GM19452 (cell line): ENCODE measurements at regions not wholly inside any gene's neighbourhood (a gene's known extent, or its start where the extent isn't known, plus 50 kb on each side); places are given as distances from the start of the nearest gene placed in this dataset.
"Not testable (repeated sequence)": the region's sequence is repeated elsewhere in the genome, so short reads cannot be mapped to it uniquely, and the experiment has no call there.

ENCODE experiments used
- ATAC-seq: cut with Tn5 transposase; IDR thresholded peaks from one replicate; pipeline ENCODE4 v1.9.1; 2021; ENCODE audit not compliant: unreplicated experiment

DNA sequence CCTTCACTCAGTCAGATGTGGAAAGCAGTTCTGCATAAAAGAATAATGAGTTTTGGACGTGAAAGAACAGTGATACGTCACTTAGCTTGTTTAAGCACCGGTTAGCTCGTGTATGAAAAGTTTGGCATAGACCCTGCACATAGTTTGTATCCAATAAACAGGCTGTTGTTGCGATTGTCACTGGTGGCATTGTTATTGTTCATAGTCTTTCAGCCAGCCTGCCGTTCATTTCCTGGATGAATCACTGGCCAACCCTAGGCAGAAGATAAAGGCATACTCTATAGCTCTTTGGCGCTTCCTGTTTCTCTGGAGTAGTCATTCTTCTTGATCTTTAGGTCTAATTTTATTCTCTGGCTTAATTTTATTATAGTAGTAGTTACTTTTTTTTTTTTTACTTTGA, 57.8 kb upstream of the ANKRD30A start:
- ATAC-seq, result no peak

DNA sequence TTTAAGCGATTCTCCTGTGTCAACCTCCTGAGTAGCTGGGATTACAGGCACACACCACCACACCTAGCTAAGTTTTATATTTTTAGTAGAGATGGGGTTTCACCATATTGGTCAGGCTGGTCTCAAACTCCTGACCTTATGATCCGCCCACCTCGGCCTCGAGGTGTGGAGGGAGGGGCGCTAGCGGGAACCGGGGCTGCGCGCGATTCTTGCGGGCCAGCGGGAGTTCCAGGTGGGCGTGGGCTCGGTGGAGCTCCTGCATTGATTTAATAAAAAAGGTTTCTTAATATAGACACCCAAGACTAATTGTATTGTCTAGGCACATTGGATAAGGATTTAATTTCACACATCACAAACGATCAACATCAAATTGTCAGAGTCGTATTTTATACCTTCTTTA, 63.1 kb upstream of the ANKRD30A start:
- ATAC-seq, result not testable (repeated sequence)

DNA sequence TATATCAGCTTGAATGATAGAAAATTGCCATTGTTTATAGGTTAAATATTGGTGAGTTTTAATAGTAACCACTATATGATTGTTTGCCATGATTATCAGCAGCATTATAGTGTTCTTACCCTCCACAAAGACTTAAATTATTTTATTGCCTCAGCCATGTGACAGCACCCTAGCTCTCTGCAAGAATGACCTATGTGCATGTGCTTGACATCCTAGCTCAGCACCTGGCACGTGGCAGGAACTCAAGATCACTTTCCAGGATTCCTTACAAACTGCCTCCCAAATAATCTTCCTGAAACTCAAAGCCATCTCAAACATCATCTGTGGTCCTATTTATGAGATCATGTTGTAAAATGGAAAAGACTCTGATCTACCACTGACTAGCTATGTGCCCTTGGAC, 68.1 kb upstream of the ANKRD30A start:
- no peak for ATAC-seq

DNA sequence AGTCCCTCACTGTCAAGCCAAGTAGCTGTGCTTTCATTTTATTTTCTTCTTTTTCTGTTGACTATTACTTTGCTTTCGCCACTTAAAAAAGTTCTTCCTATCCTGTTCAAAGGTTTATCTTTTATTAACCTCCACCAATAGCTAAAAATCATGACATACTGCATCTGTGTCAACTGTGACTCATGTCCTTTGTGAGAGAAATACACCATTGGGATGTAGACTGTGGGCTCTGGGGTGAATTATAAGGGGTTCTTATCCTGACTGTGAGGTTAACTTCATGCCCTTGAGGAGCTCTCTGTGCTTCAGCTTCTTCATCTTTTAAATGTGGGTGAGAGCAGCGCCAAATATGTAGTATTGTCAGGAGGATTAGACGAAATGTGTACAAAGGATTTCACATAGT, 71.9 kb upstream of the ANKRD30A start:
- no peak for ATAC-seq

DNA sequence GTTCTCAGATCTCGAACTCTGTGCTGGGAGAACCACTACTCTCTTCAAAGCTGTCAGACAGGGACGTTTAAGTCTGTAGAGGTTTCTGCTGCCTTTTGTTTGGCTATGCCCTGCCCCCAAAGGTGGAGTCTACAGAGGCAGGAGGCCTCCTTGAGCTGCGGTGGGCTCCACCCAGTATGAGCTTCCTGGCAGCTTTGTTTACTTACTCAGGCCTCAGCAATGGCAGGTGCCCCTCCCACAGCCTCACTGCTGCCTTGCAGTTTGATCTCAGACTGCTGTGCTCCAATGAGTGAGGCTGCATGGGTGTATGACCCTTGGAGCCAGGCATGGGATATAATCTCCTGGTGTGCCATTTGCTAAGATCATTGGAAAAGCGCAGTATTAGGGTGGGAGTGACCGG, 75.4 kb upstream of the ANKRD30A start:
- not testable (repeated sequence) for ATAC-seq

DNA sequence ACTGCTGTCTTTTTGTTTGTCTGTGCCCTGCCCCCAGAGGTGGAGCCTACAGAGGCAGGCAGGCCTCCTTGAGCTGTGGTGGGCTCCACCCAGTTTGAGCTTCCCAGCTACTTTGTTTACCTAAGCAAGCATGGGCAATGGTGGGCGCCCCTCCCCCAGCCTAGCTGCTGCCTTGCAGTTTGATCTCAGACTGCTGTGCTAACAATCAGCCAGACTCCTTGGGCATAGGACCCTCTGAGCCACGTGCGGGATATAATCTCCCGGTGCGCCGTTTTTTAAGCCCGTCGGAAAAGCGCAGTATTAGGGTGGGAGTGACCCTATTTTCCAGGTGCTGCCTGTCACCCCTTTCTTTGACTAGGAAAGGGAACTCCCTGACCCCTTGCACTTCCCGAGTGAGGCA, 81.1 kb upstream of the ANKRD30A start:
- not testable (repeated sequence) for ATAC-seq

DNA sequence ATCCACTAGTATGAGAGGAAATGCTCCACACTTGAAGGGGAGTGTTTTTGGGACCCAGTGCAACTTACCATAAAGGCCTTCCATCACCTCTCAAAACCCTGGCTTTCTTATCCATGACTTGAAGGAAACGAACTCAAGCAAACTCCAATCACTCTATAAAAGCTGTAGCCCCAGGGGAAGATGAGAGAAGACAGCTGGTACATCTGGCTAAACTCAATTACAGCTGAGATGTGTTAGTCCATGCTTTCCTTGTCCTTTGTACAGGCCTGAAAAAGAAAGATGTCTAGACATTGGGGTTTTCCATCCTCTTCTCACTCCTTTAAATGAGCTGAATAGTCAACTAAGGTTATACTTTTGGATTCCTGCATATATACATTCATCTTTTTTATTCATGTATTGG, 89.5 kb upstream of the ANKRD30A start:
- no peak for ATAC-seq

DNA sequence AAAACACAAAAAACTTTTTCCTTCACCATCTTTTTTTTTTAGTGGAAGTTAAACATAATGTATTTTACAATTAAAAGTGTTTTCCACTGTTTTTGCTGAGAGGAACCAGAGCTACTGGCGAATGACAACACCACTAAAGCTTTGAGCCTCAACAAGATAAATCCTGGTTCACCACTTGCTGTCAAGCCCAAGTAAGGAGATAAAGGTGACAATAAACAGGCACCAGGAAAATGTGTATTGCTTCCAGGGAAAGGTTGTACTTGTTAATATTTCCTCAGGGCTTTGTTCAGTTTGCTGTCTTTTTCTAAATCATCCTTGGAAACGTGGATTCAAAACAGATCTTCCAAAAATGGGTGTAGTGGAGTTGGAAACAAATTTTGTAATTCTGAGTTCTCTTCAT, 109.9 kb upstream of the ANKRD30A start:
- ATAC-seq, result no peak

DNA sequence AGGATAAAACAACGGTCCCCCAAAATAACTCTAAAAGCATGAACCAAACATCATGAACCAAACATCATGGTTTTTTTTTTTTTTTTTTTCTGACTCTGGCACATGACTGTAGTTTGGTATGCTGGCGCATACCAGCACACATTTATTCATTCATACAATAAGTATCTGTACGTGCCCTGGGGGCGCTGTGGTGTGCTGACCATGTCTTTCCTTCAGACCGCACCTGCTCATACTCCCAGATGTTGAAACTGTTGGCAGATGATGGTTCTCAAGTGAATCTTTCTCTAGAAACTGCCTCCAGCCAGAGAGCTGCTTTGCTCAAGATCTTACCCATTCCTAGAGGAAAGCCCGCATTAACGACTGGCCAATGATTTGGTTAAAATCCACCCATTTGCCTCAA, 114.7 kb upstream of the ANKRD30A start:
- no peak for ATAC-seq

DNA sequence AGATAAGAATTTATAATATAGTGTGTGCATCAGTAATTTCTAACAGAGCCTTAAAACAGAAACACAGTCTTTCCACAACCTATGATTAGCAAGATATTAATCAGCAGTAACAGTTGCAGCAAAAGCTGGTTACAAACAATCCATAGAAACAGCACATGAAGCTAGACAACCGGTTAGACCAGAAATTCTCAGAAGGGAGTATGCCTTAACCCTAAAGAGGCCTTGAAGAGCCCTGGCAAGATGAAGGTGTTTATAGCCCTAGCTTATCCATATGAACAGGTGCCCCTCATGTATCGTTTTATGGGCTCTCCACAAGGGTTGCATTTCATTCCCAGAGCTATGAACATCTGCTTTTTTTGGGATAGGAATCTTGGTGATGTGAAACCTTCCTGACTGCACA, 117.1 kb upstream of the ANKRD30A start:
- not testable (repeated sequence) for ATAC-seq

DNA sequence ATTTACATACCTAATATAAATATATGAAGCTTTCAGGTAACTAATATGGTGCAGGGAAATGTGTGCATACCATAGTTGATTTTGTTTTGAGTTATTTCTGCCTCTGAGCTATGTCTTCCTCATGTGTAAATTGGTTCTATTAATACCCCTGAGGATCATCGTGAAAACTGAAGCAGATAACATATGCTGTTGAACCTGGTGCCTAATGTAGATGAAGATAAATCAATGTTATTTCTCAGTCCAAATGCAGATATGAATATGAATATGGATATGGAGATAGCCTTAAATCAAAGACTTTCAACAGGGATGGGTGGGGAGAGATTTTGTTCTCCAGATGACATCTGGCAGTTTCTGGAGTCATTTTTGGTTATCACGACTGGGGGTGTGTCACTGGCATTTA, 122.3 kb upstream of the ANKRD30A start:
- no peak for ATAC-seq

DNA sequence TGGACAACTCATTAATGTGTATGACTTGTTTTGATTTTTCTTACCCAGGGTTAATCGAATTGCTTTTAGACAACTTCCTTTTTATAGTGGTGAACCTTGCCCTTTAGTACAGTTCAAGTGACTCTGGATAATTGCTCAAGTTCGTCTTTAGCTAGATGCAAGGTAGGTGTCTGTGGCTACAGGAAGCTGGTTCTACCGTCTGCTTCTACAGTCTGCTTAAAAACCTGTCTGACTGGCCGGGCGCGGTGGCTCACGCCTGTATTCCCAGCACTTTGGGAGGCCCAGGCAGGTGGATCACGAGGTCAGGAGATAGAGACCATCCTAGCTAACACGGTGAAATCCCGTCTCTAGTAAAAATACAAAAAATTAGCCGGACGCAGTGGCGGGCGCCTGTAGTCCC, 129.6 kb upstream of the ANKRD30A start:
- not testable (repeated sequence) for ATAC-seq

DNA sequence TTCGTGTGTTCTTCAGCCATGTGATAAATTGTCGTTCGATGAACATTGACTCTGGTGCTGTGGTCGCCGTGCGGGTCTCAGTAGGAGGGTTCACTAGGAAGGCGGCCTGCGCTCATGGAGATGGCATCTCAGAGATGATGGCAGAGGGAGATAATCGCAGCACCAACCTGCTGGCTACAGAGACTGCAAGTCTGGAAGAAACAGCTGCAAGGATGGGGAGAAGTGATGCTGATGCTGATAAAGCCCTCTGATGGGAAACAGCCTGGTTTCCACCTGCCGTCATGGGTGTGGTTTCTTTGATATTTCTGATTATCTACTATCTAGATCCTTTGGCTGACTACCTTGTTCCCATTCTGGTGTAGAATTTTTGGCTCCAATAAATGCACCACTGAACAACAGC, 130.5 kb upstream of the ANKRD30A start:
- no peak for ATAC-seq

DNA sequence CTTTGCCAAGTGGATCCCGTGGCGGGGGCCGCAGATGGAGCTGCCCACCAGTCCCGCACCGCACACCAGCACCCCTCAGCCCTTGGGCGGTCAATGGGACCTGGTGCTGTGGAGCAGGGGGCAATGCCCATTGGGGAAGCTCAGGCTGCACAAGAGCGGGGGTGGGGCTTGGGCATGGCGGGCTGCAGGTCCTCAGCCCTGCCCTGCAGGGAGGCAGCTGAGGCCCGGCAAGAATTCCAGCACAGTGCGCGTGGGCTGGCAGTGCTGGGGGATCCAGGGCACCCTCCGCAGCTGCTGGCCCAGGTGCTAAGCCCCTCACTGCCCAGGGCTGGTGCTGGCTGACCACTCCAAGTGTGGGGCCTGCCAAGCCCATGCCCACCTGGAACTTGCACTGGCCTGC, 136.2 kb upstream of the ANKRD30A start:
- no peak for ATAC-seq

DNA sequence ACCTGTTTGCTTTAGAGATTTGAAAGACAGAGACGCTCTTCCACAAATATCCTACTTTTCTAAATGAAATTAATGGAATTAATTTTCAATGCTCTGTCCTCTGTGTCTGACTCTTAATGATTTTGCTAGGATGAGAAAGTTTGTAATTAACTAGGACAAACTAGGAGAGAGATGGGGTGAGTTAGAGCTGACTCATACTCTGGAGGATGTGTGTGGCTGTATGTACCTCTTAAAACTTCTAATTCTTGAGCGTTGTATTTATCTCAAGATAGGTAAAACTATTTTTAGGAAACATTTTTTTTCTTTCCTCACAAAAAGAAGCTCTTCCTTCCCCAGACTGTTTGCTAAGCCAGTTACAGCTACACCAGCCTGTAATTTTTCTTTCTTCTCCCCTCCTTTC, 178.8 kb upstream of the ANKRD30A start:
- ATAC-seq, result no peak

DNA sequence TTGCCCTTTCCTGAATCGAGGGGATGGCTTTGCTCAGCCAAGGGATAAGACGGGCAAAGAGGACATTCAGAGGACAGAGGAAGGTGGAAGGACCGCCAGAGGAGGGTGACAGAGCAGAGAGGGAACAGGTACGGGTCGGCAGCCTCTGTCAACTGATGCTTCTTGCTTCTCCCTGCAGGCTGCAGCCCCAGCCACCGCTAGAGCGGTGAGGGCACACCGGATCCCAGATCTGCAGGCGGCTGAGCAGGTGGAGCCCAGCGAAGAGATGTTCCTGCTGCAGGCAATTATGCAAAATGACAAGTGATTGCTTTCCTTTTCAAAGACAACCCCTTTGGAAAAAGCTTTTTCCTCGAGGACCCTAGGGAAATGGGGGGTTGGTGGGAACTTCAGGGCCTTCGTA, 181.9 kb upstream of the ANKRD30A start:
- ATAC-seq, result no peak

DNA sequence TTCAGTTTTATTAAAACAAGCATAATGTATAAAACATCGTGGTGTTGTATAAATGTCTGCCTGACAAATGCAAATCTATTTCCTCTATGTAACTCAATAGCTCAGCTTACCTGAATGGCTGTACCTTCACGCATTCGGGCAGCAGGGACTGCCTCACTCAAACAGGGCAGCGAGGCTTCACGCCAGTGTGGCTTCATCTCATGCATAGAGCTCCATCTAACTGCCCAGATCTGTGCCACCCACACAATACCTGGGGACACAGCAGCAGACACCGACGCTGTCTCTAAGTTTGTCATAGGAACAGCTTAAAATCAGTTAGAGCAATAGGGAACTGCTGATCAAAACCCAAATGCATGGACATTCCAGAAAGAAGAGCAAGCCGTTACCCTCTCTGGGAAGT, 182.8 kb upstream of the ANKRD30A start:
- ATAC-seq, result no peak

DNA sequence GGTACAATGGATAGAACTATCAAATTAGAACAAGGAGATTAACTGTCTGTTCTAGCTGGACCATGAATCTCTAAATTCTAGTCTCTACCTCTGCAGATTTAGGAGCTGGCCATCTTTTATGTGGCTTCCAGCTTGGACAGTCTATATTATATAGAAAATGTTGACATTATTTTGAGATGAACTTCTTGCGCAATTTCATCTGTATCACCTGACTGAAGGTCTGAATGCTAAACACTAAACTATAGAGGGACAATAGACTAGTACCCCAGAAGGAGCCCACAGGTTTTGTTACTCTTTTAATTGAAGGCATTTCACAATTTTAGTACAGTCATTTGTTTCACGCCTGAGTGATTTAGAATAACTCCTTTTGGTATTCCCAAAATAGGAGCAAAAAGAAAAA, 222.4 kb upstream of the ANKRD30A start:
- ATAC-seq, result no peak

DNA sequence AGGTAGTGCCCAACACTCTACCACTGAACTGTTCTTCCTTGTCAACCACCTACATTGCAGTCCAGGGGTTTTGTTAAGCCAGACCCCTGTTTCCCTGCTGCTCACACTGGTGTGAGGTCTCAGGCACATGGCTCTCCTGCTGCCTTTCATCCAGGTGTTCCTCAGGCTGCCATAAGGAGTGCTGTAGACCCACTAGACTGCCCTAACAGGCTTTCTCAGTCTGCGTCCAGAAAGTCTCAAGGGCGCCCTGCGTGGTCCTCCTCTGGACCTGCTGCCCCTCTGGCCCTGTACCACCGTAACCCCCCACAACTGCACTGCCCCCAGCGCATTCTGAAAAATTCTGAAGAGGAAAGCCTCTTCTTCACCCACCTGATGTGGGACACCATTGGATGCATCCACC, 225.7 kb upstream of the ANKRD30A start:
- ATAC-seq, result no peak

DNA sequence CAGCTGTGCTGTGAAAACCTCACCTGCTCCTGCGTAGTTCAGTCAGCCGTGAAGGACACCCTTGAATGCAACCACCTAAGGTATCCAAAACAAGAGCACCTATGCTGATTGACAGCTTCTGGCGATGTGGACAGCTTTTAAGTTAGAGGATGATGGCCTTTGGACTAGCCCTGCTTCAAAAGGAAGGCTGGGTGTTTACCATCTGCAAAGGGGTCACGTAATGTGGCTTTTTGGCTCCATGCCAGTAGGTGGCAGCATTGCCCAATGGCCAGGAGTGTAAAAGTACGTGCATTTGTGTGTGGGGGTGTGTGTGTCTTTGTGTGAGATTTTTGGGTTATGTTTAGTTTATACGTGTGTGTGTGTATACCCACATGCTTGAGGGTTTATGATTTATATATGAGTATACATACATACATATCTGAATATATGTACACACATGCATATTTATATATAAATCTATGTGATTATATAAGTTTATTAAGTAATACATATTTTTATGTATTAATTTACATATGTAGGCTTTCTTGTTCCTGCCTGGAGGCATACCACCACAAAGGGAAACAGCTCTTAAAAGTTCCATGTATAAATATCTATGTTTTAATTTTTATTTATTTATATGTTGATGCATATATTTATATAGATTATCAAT, 236.3 kb upstream of the ANKRD30A start:
- peak; percentile 79 for ATAC-seq

DNA sequence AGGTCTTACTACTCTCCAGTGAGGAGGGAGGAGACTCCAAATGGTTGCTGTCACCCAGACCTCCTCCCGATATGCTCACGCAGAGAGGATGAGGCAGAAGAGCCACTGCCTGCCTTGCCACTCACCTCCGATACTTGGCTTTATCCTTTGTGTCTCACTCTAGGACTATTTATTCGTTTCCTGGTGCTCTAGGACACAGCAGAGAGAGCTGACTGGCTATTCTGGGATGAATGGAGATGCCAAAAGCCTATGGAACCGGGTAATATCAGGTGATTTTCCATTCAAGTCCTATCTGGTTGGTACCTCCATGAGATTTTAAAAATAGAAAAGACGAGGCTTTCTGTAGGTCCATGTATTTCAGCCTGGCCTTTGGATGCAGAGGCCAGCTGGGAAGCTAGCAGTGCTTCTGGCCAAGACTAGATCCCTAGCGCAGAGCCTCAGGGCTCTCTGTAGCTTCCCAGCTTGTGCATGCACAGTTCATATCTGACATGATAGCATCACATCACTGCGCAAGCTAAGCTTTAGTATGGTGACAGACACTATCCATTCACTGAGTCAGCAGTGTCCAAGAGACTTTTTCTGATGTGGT, 239.0 kb upstream of the ANKRD30A start:
- ATAC-seq, result no peak

DNA sequence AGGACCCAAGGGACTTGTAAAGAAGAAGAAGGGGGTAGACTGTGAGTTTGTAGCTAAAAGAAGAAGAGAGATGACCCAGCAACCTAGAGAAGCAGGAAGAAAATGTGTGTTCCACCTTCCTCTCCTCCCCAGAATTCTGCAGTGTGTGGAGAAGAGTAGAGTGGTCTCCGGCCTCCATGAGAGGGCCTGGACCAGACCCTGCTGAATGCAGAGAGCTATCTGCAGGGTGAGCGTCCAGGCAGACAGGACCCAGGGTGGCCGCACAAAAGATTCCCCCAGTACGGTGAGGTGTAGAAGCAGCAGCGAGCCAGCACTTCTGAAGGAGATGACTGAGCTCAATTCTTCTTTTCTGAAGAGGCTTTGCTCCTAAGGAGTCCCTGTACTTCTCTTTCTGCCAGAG, 239.7 kb upstream of the ANKRD30A start:
- no peak for ATAC-seq

DNA sequence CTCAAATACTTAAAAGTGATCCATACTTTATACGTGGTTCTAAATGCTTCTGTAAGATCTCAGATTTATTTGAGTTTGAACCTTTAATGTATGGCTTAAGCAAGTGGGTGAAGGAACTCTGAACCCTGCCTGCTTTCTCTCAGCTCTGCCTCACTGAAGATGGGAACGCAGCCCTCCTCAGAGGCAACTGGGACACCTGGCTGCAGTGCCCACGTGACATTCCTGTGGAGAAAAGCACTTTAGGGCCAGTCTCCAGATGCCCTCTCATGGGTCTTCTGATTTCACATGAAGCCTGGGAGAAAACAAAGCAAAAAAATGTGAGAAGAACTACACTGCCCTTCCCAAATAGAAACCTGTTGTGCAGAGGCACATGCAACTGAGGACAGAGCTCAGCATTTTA, 242.6 kb upstream of the ANKRD30A start:
- no peak for ATAC-seq
